Type B pancreatic cell (in vitro differentiated cells): ENCODE measurements at regions not wholly inside any gene's neighbourhood (a gene's known extent, or its start where the extent isn't known, plus 50 kb on each side); places are given as distances from the start of the nearest gene placed in this dataset.

ENCODE experiments used
- DNase-seq: peaks from one replicate; pipeline ENCODE4 v3.0.0; 2021; ENCODE audit warnings: mixed read lengths; ENCODE audit not compliant: unreplicated experiment; ENCODE audit errors: extremely low spot score
- H3K27ac Mint-ChIP-seq: 2 replicates; pipeline ENCODE4 v1.8.0; 2021; ENCODE audit warnings: mild to moderate bottlenecking, mixed read lengths
- H3K27me3 Mint-ChIP-seq: 2 replicates; pipeline ENCODE4 v1.8.0; 2021; ENCODE audit warnings: mixed read lengths
- H3K36me3 Mint-ChIP-seq: 2 replicates; pipeline ENCODE4 v1.8.0; 2021; ENCODE audit warnings: mixed read lengths
- H3K4me1 Mint-ChIP-seq: one replicate; pipeline ENCODE4 v1.8.0; 2021; ENCODE audit warnings: mixed read lengths; ENCODE audit not compliant: unreplicated experiment
- H3K4me3 Mint-ChIP-seq: 2 replicates; pipeline ENCODE4 v1.8.0; 2021; ENCODE audit warnings: mild to moderate bottlenecking, mixed read lengths
- H3K9me3 Mint-ChIP-seq: 2 replicates; pipeline ENCODE4 v1.8.0; 2021; ENCODE audit warnings: mixed read lengths
- CTCF ChIP-seq: fragments of 200-600 bp; sonication (generic); conservative IDR thresholded peaks from 2 replicates; pipeline ENCODE4 v1.5.0; 2021; ENCODE audit warnings: antibody characterized with exemption, mild to moderate bottlenecking

GRCh38 chr18:75341897-75342296, 85.6 kb downstream of the SMIM21 start:
- Mint-ChIP-seq H3K27me3 (no peaks in the 10 kb centered on the region), H3K9me3 (no peaks in the 10 kb centered on the region), H3K27ac (no peak overlapping the region), H3K4me1 (peaks cover 44% of the 10 kb centered on the region), H3K36me3 (no peaks in the 10 kb centered on the region), H3K4me3 (no peak overlapping the region)
- no peak for DNase-seq
- no peak for TF ChIP-seq CTCF

- H3K4me1 Mint-ChIP-seq: peaks cover 44% of the 10 kb centered on the region
- H3K9me3 Mint-ChIP-seq: no peaks in the 10 kb centered on the region
- no peak for DNase-seq
- H3K36me3 Mint-ChIP-seq: no peaks in the 10 kb centered on the region
- no peak for TF ChIP-seq CTCF
- H3K27ac Mint-ChIP-seq: no peak overlapping the region
- peak overlapping the region; percentile 30 for H3K4me3 Mint-ChIP-seq
- no peaks in the 10 kb centered on the region for H3K27me3 Mint-ChIP-seq
Observed at GRCh38 chr18:75341267-75341666, 86.2 kb downstream of the SMIM21 start.

GRCh38 chr18:75339936-75340605, 87.4 kb downstream of the SMIM21 start:
- no peak for DNase-seq
- no peaks in the 10 kb centered on the region for H3K9me3 Mint-ChIP-seq
- no peak overlapping the region for H3K27ac Mint-ChIP-seq
- no peaks in the 10 kb centered on the region for H3K27me3 Mint-ChIP-seq
- no peak for TF ChIP-seq CTCF
- peaks cover 44% of the 10 kb centered on the region for H3K4me1 Mint-ChIP-seq
- H3K36me3 Mint-ChIP-seq: no peaks in the 10 kb centered on the region
- no peak overlapping the region for H3K4me3 Mint-ChIP-seq
